SU-DHL-6 (cell line): ENCODE measurements at regions not wholly inside any gene's neighbourhood (a gene's known extent, or its start where the extent isn't known, plus 50 kb on each side); places are given as distances from the start of the nearest gene placed in this dataset.

ENCODE experiments used
- H2AFZ ChIP-seq: fragments of 200-600 bp; sonication (generic); 2 replicates; pipeline ENCODE4 v1.6.1; 2014; ENCODE audit warnings: low read depth, mild to moderate bottlenecking, moderate library complexity, mixed read lengths, antibody characterized with exemption, low read length; ENCODE audit not compliant: severe bottlenecking
- H3F3A ChIP-seq: fragments of 200-600 bp; shearing (Covaris generic); 2 replicates; pipeline ENCODE4 v1.6.0; 2016; ENCODE audit warnings: antibody characterized with exemption, mild to moderate bottlenecking; ENCODE audit not compliant: insufficient read depth
- H3K27ac ChIP-seq: fragments of 200-600 bp; sonication (generic); 2 replicates; pipeline ENCODE4 v1.5.1; 2016; ENCODE audit warnings: low read depth, mild to moderate bottlenecking, low read length, moderate library complexity, mixed read lengths
- H3K27me3 ChIP-seq: fragments of 200-600 bp; sonication (generic), shearing (Covaris generic); 2 replicates; pipeline ENCODE4 v1.6.0; 2014; ENCODE audit warnings: mild to moderate bottlenecking, low read length
- H3K36me3 ChIP-seq: fragments of 200-600 bp; sonication (generic); 2 replicates; pipeline ENCODE4 v1.6.1; 2014; ENCODE audit warnings: mild to moderate bottlenecking, low read length, mixed read lengths
- H3K4me2 ChIP-seq: fragments of 300-600, 200-600 bp; shearing (Covaris generic), sonication (generic); 2 replicates; pipeline ENCODE4 v1.6.0; 2014; ENCODE audit warnings: low read length, low read depth, mild to moderate bottlenecking; ENCODE audit not compliant: poor library complexity, severe bottlenecking
- H3K4me3 ChIP-seq: fragments of 200-600 bp; sonication (generic); 2 replicates; pipeline ENCODE4 v1.5.1; 2014; ENCODE audit warnings: antibody characterized with exemption, low read length, mild to moderate bottlenecking, mixed read lengths; ENCODE audit not compliant: insufficient read depth, poor library complexity, severe bottlenecking
- H3K79me2 ChIP-seq: fragments of 200-600 bp; sonication (generic); 2 replicates; pipeline ENCODE4 v1.6.1; 2014; ENCODE audit warnings: mild to moderate bottlenecking, low read length, moderate library complexity; ENCODE audit not compliant: insufficient read depth
- H3K9ac ChIP-seq: fragments of 200-600 bp; sonication (generic); 2 replicates; pipeline ENCODE4 v1.7.0; 2014; ENCODE audit warnings: mild to moderate bottlenecking, low read length
- H3K9me2 ChIP-seq: fragments of 200-600 bp; sonication (generic); replicated peaks from 2 replicates; pipeline ENCODE4 v1.6.1; 2014; ENCODE audit warnings: low read length; ENCODE audit not compliant: insufficient read depth
- H3K9me3 ChIP-seq: fragments of 200-600 bp; sonication (generic); 2 replicates; pipeline ENCODE4 v1.6.1; 2014; ENCODE audit warnings: low read length, mixed read lengths; ENCODE audit not compliant: insufficient read depth
- H4K20me1 ChIP-seq: fragments of 200-600 bp; sonication (generic); 2 replicates; pipeline ENCODE4 v1.6.1; 2014; ENCODE audit warnings: low read depth, mild to moderate bottlenecking, antibody characterized with exemption, low read length, moderate library complexity, mixed read lengths
- EZH2phosphoT487 ChIP-seq: fragments of 200-600 bp; sonication (generic), shearing (Covaris generic); conservative IDR thresholded peaks from 2 replicates; pipeline ENCODE4 v1.6.1; 2018; ENCODE audit warnings: mild to moderate bottlenecking, antibody characterized with exemption, low read length, moderate library complexity, mixed read lengths
- TF ChIP-seq, protein P1 (sequence below): fragments of 200-600 bp; sonication (generic); IDR thresholded peaks from one replicate; pipeline ENCODE4 v1.5.1; 2017; ENCODE audit warnings: antibody characterized with exemption, mild to moderate bottlenecking, low read length, moderate library complexity; ENCODE audit not compliant: insufficient read depth, poor library complexity, severe bottlenecking

DNA sequence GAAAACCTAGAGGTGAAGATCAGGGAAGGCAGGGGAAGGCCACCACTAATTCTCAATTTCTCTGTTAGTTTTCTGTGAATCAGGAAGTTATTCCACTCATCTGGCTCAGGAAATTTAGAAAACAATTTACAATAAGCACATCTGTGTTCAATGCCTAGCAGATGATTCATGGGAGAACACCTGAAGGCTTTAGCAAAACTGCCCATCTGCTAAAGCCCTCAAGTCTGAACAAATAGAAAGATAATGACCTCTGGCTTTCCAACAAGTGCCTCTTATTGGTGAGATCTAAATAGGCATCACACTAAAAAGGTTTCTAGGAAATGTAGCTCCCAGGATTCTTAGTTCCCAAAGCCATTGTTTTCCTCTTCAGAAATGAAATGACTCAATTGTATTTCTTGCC is 122.1 kb upstream of the GNPDA2 start:
- Histone ChIP-seq H3K4me2 (no peak overlapping the region), H3K79me2 (no peaks in the 10 kb centered on the region), H3K9me2 (no peaks in the 10 kb centered on the region), H4K20me1 (no peaks in the 10 kb centered on the region), H3K27ac (no peak overlapping the region), H3K36me3 (no peaks in the 10 kb centered on the region), H3K9me3 (no peaks in the 10 kb centered on the region), H3K9ac (no peak overlapping the region), H3K4me3 (no peak overlapping the region), H3K27me3 (no peaks in the 10 kb centered on the region), H3F3A (no peaks in the 10 kb centered on the region), H2AFZ (no peak overlapping the region)
- TF ChIP-seq, protein P1, sequence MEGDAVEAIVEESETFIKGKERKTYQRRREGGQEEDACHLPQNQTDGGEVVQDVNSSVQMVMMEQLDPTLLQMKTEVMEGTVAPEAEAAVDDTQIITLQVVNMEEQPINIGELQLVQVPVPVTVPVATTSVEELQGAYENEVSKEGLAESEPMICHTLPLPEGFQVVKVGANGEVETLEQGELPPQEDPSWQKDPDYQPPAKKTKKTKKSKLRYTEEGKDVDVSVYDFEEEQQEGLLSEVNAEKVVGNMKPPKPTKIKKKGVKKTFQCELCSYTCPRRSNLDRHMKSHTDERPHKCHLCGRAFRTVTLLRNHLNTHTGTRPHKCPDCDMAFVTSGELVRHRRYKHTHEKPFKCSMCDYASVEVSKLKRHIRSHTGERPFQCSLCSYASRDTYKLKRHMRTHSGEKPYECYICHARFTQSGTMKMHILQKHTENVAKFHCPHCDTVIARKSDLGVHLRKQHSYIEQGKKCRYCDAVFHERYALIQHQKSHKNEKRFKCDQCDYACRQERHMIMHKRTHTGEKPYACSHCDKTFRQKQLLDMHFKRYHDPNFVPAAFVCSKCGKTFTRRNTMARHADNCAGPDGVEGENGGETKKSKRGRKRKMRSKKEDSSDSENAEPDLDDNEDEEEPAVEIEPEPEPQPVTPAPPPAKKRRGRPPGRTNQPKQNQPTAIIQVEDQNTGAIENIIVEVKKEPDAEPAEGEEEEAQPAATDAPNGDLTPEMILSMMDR, result no peak
- TF ChIP-seq EZH2phosphoT487, result no peak

DNA sequence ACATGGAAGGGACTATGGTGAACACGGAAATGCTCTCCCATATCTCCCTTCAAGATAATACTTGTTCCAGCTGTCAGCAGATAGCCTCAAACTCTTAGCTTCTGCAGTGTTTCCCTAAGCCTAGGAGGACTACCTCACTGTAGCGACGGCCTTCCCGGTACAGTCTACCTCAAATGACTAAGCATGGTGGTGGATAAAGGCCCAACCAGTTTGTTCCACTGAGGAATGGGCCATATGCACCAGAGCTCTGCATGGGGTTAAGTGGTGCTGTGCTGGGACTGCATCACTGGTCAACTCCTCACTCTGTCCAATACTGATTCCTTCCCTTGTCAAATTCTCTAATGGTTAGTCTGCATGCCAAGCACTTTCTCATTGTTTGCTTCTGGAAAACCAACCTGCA is 119.6 kb upstream of the GNPDA2 start:
- no peaks in the 10 kb centered on the region for H3K9me2 ChIP-seq
- no peak overlapping the region for H3K4me3 ChIP-seq
- no peaks in the 10 kb centered on the region for H3F3A ChIP-seq
- no peaks in the 10 kb centered on the region for H3K79me2 ChIP-seq
- no peak overlapping the region for H3K27ac ChIP-seq
- H3K9ac ChIP-seq, result no peak overlapping the region
- no peaks in the 10 kb centered on the region for H3K36me3 ChIP-seq
- no peak overlapping the region for H3K4me2 ChIP-seq
- H4K20me1 ChIP-seq, result no peaks in the 10 kb centered on the region
- no peaks in the 10 kb centered on the region for H3K9me3 ChIP-seq
- TF ChIP-seq, protein P1, result no peak
- TF ChIP-seq EZH2phosphoT487, result no peak
- H2AFZ ChIP-seq, result no peak overlapping the region
- H3K27me3 ChIP-seq, result no peaks in the 10 kb centered on the region

DNA sequence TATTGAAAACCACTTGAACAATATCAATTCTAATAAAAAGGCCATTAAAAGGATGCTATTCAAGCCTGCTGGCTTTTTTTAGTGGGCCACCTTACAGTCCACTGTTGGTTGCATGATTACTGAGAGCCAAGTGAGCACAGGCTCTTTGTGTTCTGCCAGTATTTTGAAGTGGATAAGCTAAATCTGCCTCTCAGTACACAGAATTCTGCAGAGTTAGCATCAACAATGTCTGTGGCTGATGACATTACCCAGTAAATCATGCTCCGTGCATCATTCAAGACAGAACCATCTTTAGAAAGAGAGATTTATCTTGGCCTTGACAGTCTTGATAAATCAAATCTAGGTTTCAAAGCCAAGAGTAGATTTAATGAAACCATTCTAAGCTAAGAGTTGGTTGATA is 119.0 kb upstream of the GNPDA2 start:
- Histone ChIP-seq H3K79me2 (no peaks in the 10 kb centered on the region), H3K27me3 (no peaks in the 10 kb centered on the region), H3K9me3 (no peaks in the 10 kb centered on the region), H3K4me3 (no peak overlapping the region), H3F3A (no peaks in the 10 kb centered on the region), H3K36me3 (no peaks in the 10 kb centered on the region), H4K20me1 (no peaks in the 10 kb centered on the region), H2AFZ (no peak overlapping the region), H3K9me2 (no peaks in the 10 kb centered on the region), H3K9ac (no peak overlapping the region), H3K4me2 (no peak overlapping the region), H3K27ac (no peak overlapping the region)
- TF ChIP-seq, protein P1, result no peak
- TF ChIP-seq EZH2phosphoT487, result no peak

DNA sequence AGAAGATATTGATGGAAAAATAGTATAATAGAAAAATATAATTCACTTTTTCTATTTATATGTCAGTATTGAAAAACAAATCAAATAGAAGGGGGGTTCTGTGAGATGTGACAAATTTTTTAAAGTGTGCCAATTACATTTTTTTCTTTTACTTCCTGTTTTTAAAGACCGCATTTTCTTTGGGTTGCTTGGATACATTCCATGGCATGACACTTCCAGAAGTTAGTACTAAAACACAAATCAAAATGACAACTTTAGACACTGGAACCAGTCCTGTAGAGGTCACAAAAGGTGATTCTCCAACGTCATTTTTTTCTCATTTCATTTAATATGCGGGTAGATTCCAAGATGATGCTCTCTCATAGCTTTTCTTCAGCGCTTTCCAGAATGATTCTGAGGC is 116.2 kb upstream of the GNPDA2 start:
- H3K79me2 ChIP-seq, result no peaks in the 10 kb centered on the region
- no peaks in the 10 kb centered on the region for H3K36me3 ChIP-seq
- H4K20me1 ChIP-seq, result no peaks in the 10 kb centered on the region
- no peaks in the 10 kb centered on the region for H3F3A ChIP-seq
- no peak overlapping the region for H3K27ac ChIP-seq
- no peak overlapping the region for H3K4me2 ChIP-seq
- no peak overlapping the region for H2AFZ ChIP-seq
- no peak overlapping the region for H3K4me3 ChIP-seq
- TF ChIP-seq EZH2phosphoT487, result no peak
- TF ChIP-seq, protein P1, result no peak
- no peaks in the 10 kb centered on the region for H3K9me3 ChIP-seq
- H3K9me2 ChIP-seq, result no peaks in the 10 kb centered on the region
- no peak overlapping the region for H3K9ac ChIP-seq
- no peaks in the 10 kb centered on the region for H3K27me3 ChIP-seq
